GM08714 (cell line): ENCODE measurements at regions not wholly inside any gene's neighbourhood (a gene's known extent, or its start where the extent isn't known, plus 50 kb on each side); places are given as distances from the start of the nearest gene placed in this dataset.
"Not testable (repeated sequence)": the region's sequence is repeated elsewhere in the genome, so short reads cannot be mapped to it uniquely, and the experiment has no call there.

ENCODE experiments used
- H3K4me3 ChIP-seq: fragments of 200-500 bp; sonication (Bioruptor generic); 2 replicates; pipeline ENCODE4 v1.5.1; 2014; ENCODE audit warnings: mild to moderate bottlenecking, low read length, inconsistent platforms
- ZNF274 ChIP-seq: IDR thresholded peaks from 2 replicates; pipeline ENCODE4 v1.6.1; 2012; ENCODE audit warnings: mild to moderate bottlenecking, low read depth, low read length

- H3K4me3 ChIP-seq: not testable (repeated sequence)
Observed at GRCh38 chr7:6882321-6882721, 56.2 kb upstream of the CCZ1B start.

- not testable (repeated sequence) for H3K4me3 ChIP-seq
Observed at GRCh38 chr7:6883756-6884155, 57.7 kb upstream of the CCZ1B start.

GRCh38 chr7:6886198-6886597, 60.1 kb upstream of the CCZ1B start:
- TF ChIP-seq ZNF274: no peak
- H3K4me3 ChIP-seq: no peak overlapping the region

GRCh38 chr7:6888267-6889045, 62.4 kb upstream of the CCZ1B start:
- H3K4me3 ChIP-seq: not testable (repeated sequence)

- H3K4me3 ChIP-seq: no peak overlapping the region
- no peak for TF ChIP-seq ZNF274
Observed at GRCh38 chr7:6889252-6889812, 63.3 kb upstream of the CCZ1B start.

- H3K4me3 ChIP-seq: not testable (repeated sequence)
Observed at GRCh38 chr7:6902097-6902518, 76.0 kb upstream of the CCZ1B start.

- H3K4me3 ChIP-seq: not testable (repeated sequence)
Observed at GRCh38 chr7:6903289-6903688, 77.2 kb upstream of the CCZ1B start.

GRCh38 chr7:6903792-6904191, 77.7 kb upstream of the CCZ1B start:
- not testable (repeated sequence) for H3K4me3 ChIP-seq

GRCh38 chr7:6917258-6917657, 91.2 kb upstream of the CCZ1B start:
- no peak for TF ChIP-seq ZNF274

GRCh38 chr7:6919169-6919568, 93.1 kb upstream of the CCZ1B start:
- H3K4me3 ChIP-seq: not testable (repeated sequence)

More at GRCh38 chr7:6917258-6917657, 91.2 kb upstream of the CCZ1B start:
- H3K4me3 ChIP-seq: no peak overlapping the region

- not testable (repeated sequence) for H3K4me3 ChIP-seq
Observed at GRCh38 chr7:6924523-6924922, 98.4 kb upstream of the CCZ1B start.

GRCh38 chr7:6926193-6927174, 100.4 kb upstream of the CCZ1B start:
- not testable (repeated sequence) for H3K4me3 ChIP-seq

GRCh38 chr7:6927643-6928042, 101.6 kb upstream of the CCZ1B start:
- not testable (repeated sequence) for H3K4me3 ChIP-seq

GRCh38 chr7:6929588-6929987, 103.5 kb upstream of the CCZ1B start:
- not testable (repeated sequence) for H3K4me3 ChIP-seq

GRCh38 chr7:6930081-6930635, 104.1 kb upstream of the CCZ1B start:
- H3K4me3 ChIP-seq: not testable (repeated sequence)

GRCh38 chr7:6930787-6931186, 104.7 kb upstream of the CCZ1B start:
- H3K4me3 ChIP-seq: not testable (repeated sequence)

GRCh38 chr7:6931456-6931855, 105.4 kb upstream of the CCZ1B start:
- H3K4me3 ChIP-seq: not testable (repeated sequence)

GRCh38 chr7:6933954-6934632, 108.0 kb upstream of the CCZ1B start:
- not testable (repeated sequence) for H3K4me3 ChIP-seq
